ENCODE measurements at regions not wholly inside any gene's neighbourhood (a gene's known extent, or its start where the extent isn't known, plus 50 kb on each side); places are given as distances from the start of the nearest gene placed in this dataset.
"Not testable (repeated sequence)": the region's sequence is repeated elsewhere in the genome, so short reads cannot be mapped to it uniquely, and the experiment has no call there.

DNA sequence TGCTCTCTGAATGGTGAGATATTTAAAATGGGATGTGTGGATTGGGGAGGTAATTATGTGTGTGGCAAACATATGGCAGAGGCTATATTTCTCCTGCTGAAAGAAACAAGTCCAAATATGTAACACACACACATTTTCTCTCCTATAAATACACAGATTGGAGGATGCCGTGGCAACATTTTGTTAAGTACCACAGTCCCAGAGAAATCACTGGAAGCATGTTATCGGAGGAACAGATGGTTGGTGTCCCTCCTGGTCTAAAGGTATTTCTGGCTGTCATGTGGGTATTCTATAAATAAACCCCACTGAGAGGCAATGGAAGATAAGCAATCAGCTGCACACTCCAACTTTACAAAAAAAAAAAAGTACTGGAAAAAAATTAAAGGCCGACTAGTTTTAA, 528.3 kb upstream of the BOD1L1 start:
- no peak for DNase-seq (ENCODE audit: extremely low read depth in 1 of 2, low read depth in 1 of 2)

DNA sequence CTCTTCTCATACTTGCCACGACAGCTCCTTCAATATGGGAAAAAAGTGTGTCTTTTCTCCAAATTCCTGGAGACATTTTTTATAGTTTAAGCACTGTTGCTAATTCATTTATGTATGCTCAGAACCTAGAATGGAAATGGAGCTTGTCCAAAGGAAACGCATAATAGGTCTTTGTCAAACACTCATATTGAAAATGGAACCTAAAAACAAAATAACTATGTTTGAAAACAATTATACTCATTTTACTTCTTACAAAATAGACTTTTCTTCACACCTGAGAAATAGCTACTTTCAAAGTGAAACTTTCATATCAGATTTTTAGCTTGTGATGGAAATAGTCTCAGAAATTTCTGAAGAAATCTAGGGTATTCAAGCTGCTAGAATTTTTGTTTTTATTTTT, 529.7 kb upstream of the BOD1L1 start:
- DNase-seq (ENCODE audit: extremely low read depth in 1 of 2, low read depth in 1 of 2) = no peak

GRCh38 chr4:14165222-14165920, 537.8 kb upstream of the BOD1L1 start:
- no peak for DNase-seq (ENCODE audit: extremely low read depth in 1 of 2, low read depth in 1 of 2)

- no peak for DNase-seq (ENCODE audit: extremely low read depth in 1 of 2, low read depth in 1 of 2)
These were observed 540.5 kb upstream of the BOD1L1 start for GRCh38 chr4:14167876-14168510.

- no peak for DNase-seq (ENCODE audit: extremely low read depth in 1 of 2, low read depth in 1 of 2)
These were observed 541.4 kb upstream of the BOD1L1 start for GRCh38 chr4:14168919-14169318.

GRCh38 chr4:14169460-14169859, 541.9 kb upstream of the BOD1L1 start:
- DNase-seq (ENCODE audit: extremely low read depth in 1 of 2, low read depth in 1 of 2) = no peak

DNA sequence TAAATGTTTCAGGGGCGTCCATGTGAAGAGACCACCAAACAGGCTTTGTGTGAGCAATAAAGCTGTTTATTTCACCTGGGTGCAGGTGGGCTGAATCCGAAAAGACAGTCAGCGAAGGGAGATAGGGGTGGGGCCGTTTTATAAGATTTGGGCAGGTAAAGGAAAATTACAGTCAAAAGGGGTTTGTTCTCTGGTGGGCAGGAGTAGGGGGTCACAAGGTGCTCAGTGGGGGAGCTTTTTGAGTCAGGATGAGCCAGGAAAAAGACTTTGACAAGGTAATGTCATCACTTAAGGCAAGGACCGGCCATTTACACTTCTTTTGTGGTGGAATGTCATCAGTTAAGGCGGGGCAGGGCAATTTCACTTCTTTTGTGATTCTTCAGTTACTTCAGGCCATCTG, 542.4 kb upstream of the BOD1L1 start:
- not testable (repeated sequence) for DNase-seq (ENCODE audit: extremely low read depth in 1 of 2, low read depth in 1 of 2)

DNA sequence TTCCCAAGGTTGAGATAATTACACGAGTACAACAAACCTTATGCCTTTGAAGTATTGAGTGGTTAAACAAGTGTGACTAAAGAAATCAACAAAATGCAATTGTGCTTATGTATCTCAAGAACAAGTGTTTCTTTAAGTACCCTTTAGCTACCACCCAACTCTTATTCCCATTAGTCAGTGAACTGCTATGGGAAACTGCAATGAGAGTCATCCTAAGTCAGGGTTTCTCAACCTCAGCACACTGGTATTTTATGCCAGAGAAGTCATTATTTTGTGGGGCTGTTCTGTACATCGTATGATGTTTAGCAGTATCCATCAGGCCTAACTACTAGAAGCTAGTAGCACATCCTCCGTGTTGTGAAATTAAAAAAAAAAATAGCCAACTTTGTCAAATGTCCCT, 549.1 kb upstream of the BOD1L1 start:
- DNase-seq (ENCODE audit: extremely low read depth in 1 of 2, low read depth in 1 of 2) = no peak

- DNase-seq (ENCODE audit: extremely low read depth in 1 of 2, low read depth in 1 of 2) = no peak
These were observed 550.5 kb upstream of the BOD1L1 start for GRCh38 chr4:14177987-14178386.

- DNase-seq (ENCODE audit: extremely low read depth in 1 of 2, low read depth in 1 of 2) = no peak
These were observed 550.9 kb upstream of the BOD1L1 start for GRCh38 chr4:14178421-14178820.

DNA sequence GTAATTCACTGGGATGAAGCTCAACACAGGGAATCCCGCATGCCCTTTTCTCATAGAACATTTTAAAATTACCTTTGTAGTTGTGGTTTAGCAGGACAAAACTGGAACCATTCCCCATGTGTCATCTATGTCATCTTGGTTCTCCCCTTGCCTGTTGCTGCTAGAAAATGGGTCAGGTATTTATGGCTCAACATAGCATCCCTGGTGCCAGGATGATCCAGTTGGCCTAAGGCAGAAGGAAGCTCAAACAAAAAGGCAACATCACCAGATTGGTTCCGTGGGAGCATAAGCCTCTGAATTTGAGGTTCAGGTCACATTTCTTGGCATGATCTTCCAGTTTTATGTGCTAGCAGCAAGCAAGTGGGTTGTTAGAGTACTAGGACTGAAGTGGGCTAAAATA, 552.6 kb upstream of the BOD1L1 start:
- DNase-seq (ENCODE audit: extremely low read depth in 1 of 2, low read depth in 1 of 2) = no peak

DNA sequence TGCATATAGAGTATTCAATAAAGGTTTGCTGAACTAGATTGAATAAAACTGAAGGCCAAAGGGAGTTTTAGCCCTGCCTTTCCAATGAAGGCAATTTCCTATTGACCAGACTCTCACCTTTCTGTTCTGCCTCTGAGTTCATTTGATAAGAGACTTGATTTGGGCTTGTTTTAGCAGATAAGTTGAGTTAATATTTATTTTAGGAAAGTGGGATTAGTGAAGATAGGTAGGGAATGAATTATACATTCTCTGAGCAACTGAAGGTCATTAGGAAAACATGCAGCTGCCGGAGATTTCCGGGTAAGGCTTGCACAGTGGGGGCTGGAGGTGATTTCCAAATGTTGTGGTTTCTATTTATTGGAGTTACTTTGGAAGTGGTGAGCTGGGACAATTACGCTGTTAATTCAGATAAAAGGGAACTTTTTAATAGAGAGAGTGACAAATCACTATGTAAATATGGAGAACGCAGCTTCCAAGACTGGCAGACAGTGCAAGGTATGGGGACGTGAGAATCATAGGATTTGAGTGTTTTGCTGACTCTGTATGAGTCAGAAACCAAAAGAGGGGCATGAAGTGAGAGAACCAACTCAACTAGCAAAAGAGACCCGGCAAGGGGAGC, 553.6 kb upstream of the BOD1L1 start:
- no peak for DNase-seq (ENCODE audit: extremely low read depth in 1 of 2, low read depth in 1 of 2)

DNA sequence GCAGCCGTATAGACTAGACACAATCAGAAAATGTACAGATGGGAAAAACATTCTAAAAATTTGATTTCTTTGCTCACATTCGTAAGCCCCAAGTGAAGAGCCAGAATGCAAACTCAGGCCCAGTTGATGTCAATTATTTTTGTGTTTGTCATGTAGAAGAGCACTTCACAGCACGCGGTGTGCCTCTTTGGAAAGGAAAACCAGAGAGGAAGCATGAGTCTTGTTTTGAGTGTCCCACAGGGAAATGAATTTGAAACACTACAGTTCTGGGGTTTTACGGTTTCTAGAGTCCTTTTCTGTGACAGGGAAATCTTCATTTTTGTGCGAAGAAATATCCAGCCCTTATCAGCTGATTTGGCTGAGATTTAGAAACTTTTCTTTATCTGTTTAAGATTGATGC, 554.6 kb upstream of the BOD1L1 start:
- no peak for DNase-seq (ENCODE audit: extremely low read depth in 1 of 2, low read depth in 1 of 2)

- DNase-seq (ENCODE audit: extremely low read depth in 1 of 2, low read depth in 1 of 2) = no peak
These were observed 556.7 kb upstream of the BOD1L1 start for GRCh38 chr4:14184265-14184664.

- DNase-seq (ENCODE audit: extremely low read depth in 1 of 2, low read depth in 1 of 2) = no peak
These were observed 557.2 kb upstream of the BOD1L1 start for GRCh38 chr4:14184767-14185166.

DNA sequence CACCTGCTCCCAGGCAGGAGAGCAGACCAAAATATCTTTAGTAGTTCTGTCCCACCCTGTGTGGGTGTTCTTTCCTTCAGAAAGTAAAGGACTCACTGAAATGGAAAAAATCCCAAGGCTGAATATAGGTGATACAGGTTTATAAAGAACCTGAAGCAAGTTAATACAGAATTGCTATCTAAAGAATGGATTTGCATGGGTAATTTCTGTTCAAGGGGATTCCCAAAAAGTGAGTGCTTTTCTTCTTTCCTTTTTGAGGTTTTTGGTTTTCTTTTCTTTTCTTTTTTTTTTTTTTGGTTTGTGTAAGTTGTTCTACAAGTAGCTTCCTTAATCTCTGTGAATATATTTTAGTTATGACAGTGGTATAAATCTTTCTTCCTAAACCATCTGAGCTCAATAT, 560.7 kb upstream of the BOD1L1 start:
- no peak for DNase-seq (ENCODE audit: extremely low read depth in 1 of 2, low read depth in 1 of 2)

DNA sequence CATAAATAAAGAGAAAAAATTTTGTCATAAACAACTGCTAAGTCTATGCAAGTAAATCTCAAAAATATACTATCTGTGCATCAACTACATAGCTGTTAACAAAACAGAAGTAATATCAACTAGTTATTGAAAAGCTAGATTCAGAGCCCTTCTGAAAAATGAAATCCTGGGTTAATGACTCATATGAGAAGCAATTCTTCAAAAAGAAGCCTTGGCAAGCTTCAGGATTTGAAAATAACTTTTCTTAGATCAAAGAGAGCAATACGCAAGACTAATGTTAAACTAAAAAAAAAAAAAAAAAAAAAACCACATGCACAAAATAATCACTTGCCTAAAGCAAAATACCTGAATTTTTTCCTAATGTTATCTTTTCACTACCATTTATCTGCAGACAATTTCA, 566.1 kb upstream of the BOD1L1 start:
- DNase-seq (ENCODE audit: extremely low read depth in 1 of 2, low read depth in 1 of 2) = no peak

- DNase-seq (ENCODE audit: extremely low read depth in 1 of 2, low read depth in 1 of 2) = no peak
These were observed 568.6 kb upstream of the BOD1L1 start for GRCh38 chr4:14196131-14196530.

GRCh38 chr4:14215116-14215770, 587.7 kb upstream of the BOD1L1 start:
- no peak for DNase-seq (ENCODE audit: extremely low read depth in 1 of 2, low read depth in 1 of 2)

DNA sequence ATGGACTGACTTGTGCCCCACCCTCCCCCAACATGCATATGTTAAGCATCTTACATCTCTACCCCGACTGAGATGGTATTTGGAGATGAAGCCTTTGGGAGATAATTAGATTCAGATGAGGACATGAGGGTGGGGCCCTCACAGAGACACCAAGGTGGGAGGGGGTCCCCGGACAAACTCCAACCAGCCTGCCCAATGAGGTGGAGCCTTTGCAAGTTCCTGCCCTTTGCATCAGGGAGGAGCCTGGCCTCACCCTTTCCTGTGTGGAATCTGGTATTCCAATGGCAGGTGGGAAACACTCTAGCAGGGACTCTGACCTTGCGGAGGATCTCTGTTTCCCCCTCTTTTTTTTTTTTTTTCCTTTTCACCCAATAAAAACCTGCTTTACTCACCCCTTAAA, 589.9 kb upstream of the BOD1L1 start:
- no peak for DNase-seq (ENCODE audit: extremely low read depth in 1 of 2, low read depth in 1 of 2)

DNA sequence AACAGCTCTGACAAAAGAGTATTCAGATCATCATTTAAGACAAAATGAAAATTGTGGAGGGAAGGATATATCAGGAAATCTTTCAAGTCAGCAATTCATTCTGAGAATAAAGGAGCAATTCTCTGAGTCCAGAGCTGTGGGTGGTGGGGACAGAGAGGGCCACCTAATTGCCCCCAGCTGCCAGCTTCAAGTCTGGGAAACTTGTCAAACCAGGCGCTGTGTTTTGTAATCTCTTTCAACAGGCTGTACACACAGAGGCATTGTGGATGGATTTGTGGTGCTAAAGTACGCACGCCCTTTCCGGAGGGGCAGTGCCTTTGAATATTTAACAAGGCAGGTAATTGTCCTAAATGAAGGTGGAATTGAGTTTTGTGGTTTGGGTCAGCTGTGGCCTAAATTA, 591.1 kb upstream of the BOD1L1 start:
- DNase-seq (ENCODE audit: extremely low read depth in 1 of 2, low read depth in 1 of 2) = no peak

GRCh38 chr4:14221176-14221575, 593.7 kb upstream of the BOD1L1 start:
- no peak for DNase-seq (ENCODE audit: extremely low read depth in 1 of 2, low read depth in 1 of 2)

All from stimulated activated CD8-positive, alpha-beta memory T cell treated with anti-CD3 and anti-CD28 coated beads, Interleukin-7, amount 100 ng/mL, for 48 hours (primary cell).